Astrocyte of the cerebellum (primary cell): ENCODE measurements at regions not wholly inside any gene's neighbourhood (a gene's known extent, or its start where the extent isn't known, plus 50 kb on each side); places are given as distances from the start of the nearest gene placed in this dataset.
A peak's percentile ranks its signal among the peaks of the same experiment; 100 is the strongest.

Experiments
- DNase-seq: peaks from one replicate; pipeline ENCODE4 v3.0.0-alpha.2; 2011; ENCODE audit warnings: low read depth
- H3K4me3 ChIP-seq: 2 replicates; pipeline ENCODE4 v1.5.1; 2011; ENCODE audit warnings: mild to moderate bottlenecking, low read depth, low read length, moderate library complexity
- CTCF ChIP-seq: IDR thresholded peaks from 2 replicates; pipeline ENCODE4 v1.5.1; 2012; ENCODE audit warnings: low read length, low read depth, moderate library complexity, mild to moderate bottlenecking; ENCODE audit errors: missing control alignments
- in situ Hi-C: cut with HindIII; loops from 2 replicates; pipeline ENCODE4 v1.10.0; 2017; ENCODE audit warnings: low sequenced_read_pairs

GRCh38 chr3:168512802-168513201 is 417.1 kb upstream of the GOLIM4 start:
- no peak for TF ChIP-seq CTCF
- DNase-seq, result no peak
- in situ Hi-C loops, result loop anchor here (25.0 kb wide), 1 partner anchor 324 kb away; no protein-coding TSS in a partner anchor
- no peak overlapping the region for H3K4me3 ChIP-seq

- in situ Hi-C loops, result loop anchor here (25.0 kb wide), 1 partner anchor 326 kb away; no protein-coding TSS in a partner anchor
Measured at GRCh38 chr3:168511428-168512014, 415.8 kb upstream of the GOLIM4 start.

GRCh38 chr3:168506589-168506988 is 410.9 kb upstream of the GOLIM4 start:
- in situ Hi-C loops, result loop anchor here (25.0 kb wide), 1 partner anchor 331 kb away; no protein-coding TSS in a partner anchor
- H3K4me3 ChIP-seq, result no peak overlapping the region
- no peak for DNase-seq
- TF ChIP-seq CTCF, result no peak

More at GRCh38 chr3:168511428-168512014, 415.8 kb upstream of the GOLIM4 start:
- H3K4me3 ChIP-seq, result no peak overlapping the region
- peak; percentile 64 for TF ChIP-seq CTCF
- no peak for DNase-seq

GRCh38 chr3:168501570-168501969 is 405.8 kb upstream of the GOLIM4 start:
- in situ Hi-C loops, result loop anchor here (25.0 kb wide), 1 partner anchor 336 kb away; no protein-coding TSS in a partner anchor
- H3K4me3 ChIP-seq, result no peak overlapping the region
- TF ChIP-seq CTCF, result no peak
- no peak for DNase-seq

GRCh38 chr3:168498194-168498593 is 402.5 kb upstream of the GOLIM4 start:
- TF ChIP-seq CTCF, result no peak
- no peak for DNase-seq
- H3K4me3 ChIP-seq, result no peak overlapping the region
- in situ Hi-C loops, result no loop called here

GRCh38 chr3:168497741-168498140 is 402.0 kb upstream of the GOLIM4 start:
- TF ChIP-seq CTCF, result no peak
- in situ Hi-C loops, result no loop called here
- no peak overlapping the region for H3K4me3 ChIP-seq
- no peak for DNase-seq
